ENCODE measurements at regions not wholly inside any gene's neighbourhood (a gene's known extent, or its start where the extent isn't known, plus 50 kb on each side); places are given as distances from the start of the nearest gene placed in this dataset.
"Not testable (repeated sequence)": the region's sequence is repeated elsewhere in the genome, so short reads cannot be mapped to it uniquely, and the experiment has no call there.

DNA sequence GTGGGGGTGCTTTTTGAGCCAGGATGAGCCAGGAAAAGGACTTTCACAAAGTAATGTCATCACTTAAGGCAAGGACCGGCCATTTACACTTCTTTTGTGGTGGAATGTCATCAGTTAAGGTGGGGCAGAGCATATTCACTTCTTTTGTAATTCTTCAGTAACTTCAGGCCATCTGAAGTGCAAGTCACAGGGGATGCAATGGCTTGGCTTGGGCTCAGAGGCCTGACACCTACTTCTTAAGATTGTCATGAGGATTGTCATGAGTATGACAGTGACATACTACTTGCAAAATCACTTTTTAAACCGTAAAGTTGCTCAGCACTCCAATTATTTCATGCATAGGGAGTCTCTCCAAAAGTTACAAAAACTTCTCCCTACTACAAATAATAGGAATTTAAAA is 114.4 kb upstream of the CACHD1 start:
- TF ChIP-seq, protein P1, sequence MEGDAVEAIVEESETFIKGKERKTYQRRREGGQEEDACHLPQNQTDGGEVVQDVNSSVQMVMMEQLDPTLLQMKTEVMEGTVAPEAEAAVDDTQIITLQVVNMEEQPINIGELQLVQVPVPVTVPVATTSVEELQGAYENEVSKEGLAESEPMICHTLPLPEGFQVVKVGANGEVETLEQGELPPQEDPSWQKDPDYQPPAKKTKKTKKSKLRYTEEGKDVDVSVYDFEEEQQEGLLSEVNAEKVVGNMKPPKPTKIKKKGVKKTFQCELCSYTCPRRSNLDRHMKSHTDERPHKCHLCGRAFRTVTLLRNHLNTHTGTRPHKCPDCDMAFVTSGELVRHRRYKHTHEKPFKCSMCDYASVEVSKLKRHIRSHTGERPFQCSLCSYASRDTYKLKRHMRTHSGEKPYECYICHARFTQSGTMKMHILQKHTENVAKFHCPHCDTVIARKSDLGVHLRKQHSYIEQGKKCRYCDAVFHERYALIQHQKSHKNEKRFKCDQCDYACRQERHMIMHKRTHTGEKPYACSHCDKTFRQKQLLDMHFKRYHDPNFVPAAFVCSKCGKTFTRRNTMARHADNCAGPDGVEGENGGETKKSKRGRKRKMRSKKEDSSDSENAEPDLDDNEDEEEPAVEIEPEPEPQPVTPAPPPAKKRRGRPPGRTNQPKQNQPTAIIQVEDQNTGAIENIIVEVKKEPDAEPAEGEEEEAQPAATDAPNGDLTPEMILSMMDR (conservative IDR thresholded peaks at IDR 0.05): not testable (repeated sequence)
- TF ChIP-seq ZFX (IDR thresholded peaks at IDR 0.05): not testable (repeated sequence)
